SK-N-SH treated with all-trans-retinoic acid at 6 μM for 48 hours (cell line): ENCODE measurements at regions not wholly inside any gene's neighbourhood (a gene's known extent, or its start where the extent isn't known, plus 50 kb on each side); places are given as distances from the start of the nearest gene placed in this dataset.

Experiments used
- ATAC-seq: fragments of 200-7000 bp; cut with Tn5 transposase; 3 replicates; pipeline ENCODE4 v1.9.1; 2020; ENCODE audit warnings: mild to moderate bottlenecking, moderate library complexity
- ARNTL ChIP-seq: fragments of 450-650 bp; formaldehyde crosslinking; IDR thresholded peaks from 2 replicates; pipeline ENCODE4 v1.5.0; 2020; ENCODE audit warnings: low read depth, mild to moderate bottlenecking, moderate library complexity, borderline replicate concordance
- BACH2 ChIP-seq: fragments of 250-450 bp; sonication (Bioruptor Pico); IDR thresholded peaks from 2 replicates; pipeline ENCODE4 v1.9.0; 2021; ENCODE audit warnings: mild to moderate bottlenecking, borderline replicate concordance
- CSDC2 ChIP-seq: fragments of 250-450 bp; sonication (Bioruptor Pico); IDR thresholded peaks from 2 replicates; pipeline ENCODE4 v1.5.0; 2020; ENCODE audit warnings: mild to moderate bottlenecking, moderate library complexity
- ESRRG ChIP-seq: fragments of 250-450 bp; sonication (Bioruptor Pico); IDR thresholded peaks from 2 replicates; pipeline ENCODE4 v1.6.1; 2021; ENCODE audit warnings: mild to moderate bottlenecking
- GLIS3 ChIP-seq: fragments of 250-450 bp; sonication (Bioruptor Pico); IDR thresholded peaks from 2 replicates; pipeline ENCODE4 v1.5.0; 2020; ENCODE audit warnings: mild to moderate bottlenecking, moderate library complexity
- ISL1 ChIP-seq: fragments of 250-450 bp; sonication (Bioruptor Pico); IDR thresholded peaks from 2 replicates; pipeline ENCODE4 v2.1.2; 2022; ENCODE audit warnings: mild to moderate bottlenecking, moderate library complexity
- OSR1 ChIP-seq: fragments of 250-450 bp; sonication (Bioruptor Pico); IDR thresholded peaks from 2 replicates; pipeline ENCODE4 v1.8.0; 2022; ENCODE audit warnings: moderate library complexity, mild to moderate bottlenecking, inconsistent platforms
- PPARA ChIP-seq: fragments of 250-450 bp; sonication (Bioruptor Pico); IDR thresholded peaks from 2 replicates; pipeline ENCODE4 v1.5.0; 2020; ENCODE audit warnings: mild to moderate bottlenecking, borderline replicate concordance
- SNAI2 ChIP-seq: fragments of 250-450 bp; sonication (Bioruptor Pico); IDR thresholded peaks from 2 replicates; pipeline ENCODE4 v1.5.0; 2020; ENCODE audit warnings: mild to moderate bottlenecking, moderate library complexity
- TCF4 ChIP-seq: fragments of 250-450 bp; sonication (Bioruptor Pico); IDR thresholded peaks from 2 replicates; pipeline ENCODE4 v1.8.0; 2021; ENCODE audit warnings: mild to moderate bottlenecking, moderate library complexity, borderline replicate concordance
- TOX ChIP-seq: fragments of 250-450 bp; sonication (Bioruptor Pico); IDR thresholded peaks from 2 replicates; pipeline ENCODE4 v1.8.0; 2021; ENCODE audit warnings: mild to moderate bottlenecking, moderate library complexity, borderline replicate concordance
- ZC3H10 ChIP-seq: fragments of 250-450 bp; sonication (Bioruptor Pico); IDR thresholded peaks from 2 replicates; pipeline ENCODE4 v1.5.1; 2021; ENCODE audit warnings: mild to moderate bottlenecking, moderate library complexity
- ZFP30 ChIP-seq: fragments of 450-650 bp; formaldehyde crosslinking; IDR thresholded peaks from 2 replicates; pipeline ENCODE4 v1.5.0; 2022; ENCODE audit warnings: mild to moderate bottlenecking, moderate library complexity
- ZNF565 ChIP-seq: fragments of 450-650 bp; formaldehyde crosslinking; conservative IDR thresholded peaks from 2 replicates; pipeline ENCODE4 v1.5.0; 2020; ENCODE audit warnings: low read depth, mild to moderate bottlenecking, moderate library complexity
- ZNF8 ChIP-seq: fragments of 450-650 bp; formaldehyde crosslinking; IDR thresholded peaks from 2 replicates; pipeline ENCODE4 v1.5.0; 2020; ENCODE audit warnings: mild to moderate bottlenecking, moderate library complexity
- TF ChIP-seq, protein P1 (sequence below): fragments of 250-450 bp; sonication (Bioruptor Pico); IDR thresholded peaks from 2 replicates; pipeline ENCODE4 v1.5.1; 2021; ENCODE audit warnings: mild to moderate bottlenecking, moderate library complexity
- TF ChIP-seq, protein P2 (sequence below): fragments of 250-450 bp; sonication (Bioruptor Pico); IDR thresholded peaks from 2 replicates; pipeline ENCODE4 v1.8.0; 2020; ENCODE audit warnings: mild to moderate bottlenecking, moderate library complexity, borderline replicate concordance
- TF ChIP-seq, protein P3 (sequence below): fragments of 250-450 bp; sonication (Bioruptor Pico); IDR thresholded peaks from 2 replicates; pipeline ENCODE4 v1.5.0; 2020; ENCODE audit warnings: mild to moderate bottlenecking, moderate library complexity
- TF ChIP-seq, protein P4 (sequence below): fragments of 250-450 bp; sonication (Bioruptor Pico); IDR thresholded peaks from 2 replicates; pipeline ENCODE4 v1.5.1; 2020; ENCODE audit warnings: low read depth, mild to moderate bottlenecking, moderate library complexity

DNA sequence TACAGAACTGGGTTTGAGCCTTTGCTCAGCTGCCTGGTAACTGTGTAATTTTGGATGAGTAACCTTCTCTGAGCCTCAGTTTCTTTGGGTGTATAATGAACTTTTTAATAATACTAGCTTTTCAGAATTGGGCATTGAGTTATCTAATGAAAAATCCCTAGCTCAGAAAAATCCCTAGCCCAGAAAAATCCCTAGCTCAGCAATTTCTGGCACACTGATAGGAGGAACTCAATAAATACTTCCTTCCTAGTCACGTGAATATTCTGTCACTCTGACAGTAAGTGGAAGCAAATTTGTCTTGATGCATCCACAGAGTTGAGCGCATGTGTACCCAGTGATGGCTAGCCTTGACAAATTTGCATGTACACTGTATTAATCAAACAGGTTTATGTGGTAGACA lies 817.6 kb downstream of the XPNPEP1 start:
- no peak for ATAC-seq
- TF ChIP-seq BACH2 (no peak), GLIS3 (CRISPR knock-in tag) (no peak), TCF4 (CRISPR knock-in tag) (no peak), OSR1 (CRISPR knock-in tag) (no peak), ZC3H10 (CRISPR knock-in tag) (no peak), ISL1 (CRISPR knock-in tag) (no peak), ARNTL (CRISPR knock-in tag) (no peak), PPARA (CRISPR knock-in tag) (no peak)
- TF ChIP-seq, protein P1, sequence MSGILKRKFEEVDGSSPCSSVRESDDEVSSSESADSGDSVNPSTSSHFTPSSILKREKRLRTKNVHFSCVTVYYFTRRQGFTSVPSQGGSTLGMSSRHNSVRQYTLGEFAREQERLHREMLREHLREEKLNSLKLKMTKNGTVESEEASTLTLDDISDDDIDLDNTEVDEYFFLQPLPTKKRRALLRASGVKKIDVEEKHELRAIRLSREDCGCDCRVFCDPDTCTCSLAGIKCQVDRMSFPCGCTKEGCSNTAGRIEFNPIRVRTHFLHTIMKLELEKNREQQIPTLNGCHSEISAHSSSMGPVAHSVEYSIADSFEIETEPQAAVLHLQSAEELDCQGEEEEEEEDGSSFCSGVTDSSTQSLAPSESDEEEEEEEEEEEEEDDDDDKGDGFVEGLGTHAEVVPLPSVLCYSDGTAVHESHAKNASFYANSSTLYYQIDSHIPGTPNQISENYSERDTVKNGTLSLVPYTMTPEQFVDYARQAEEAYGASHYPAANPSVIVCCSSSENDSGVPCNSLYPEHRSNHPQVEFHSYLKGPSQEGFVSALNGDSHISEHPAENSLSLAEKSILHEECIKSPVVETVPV (CRISPR knock-in tag) = no peak
- TF ChIP-seq, protein P2, sequence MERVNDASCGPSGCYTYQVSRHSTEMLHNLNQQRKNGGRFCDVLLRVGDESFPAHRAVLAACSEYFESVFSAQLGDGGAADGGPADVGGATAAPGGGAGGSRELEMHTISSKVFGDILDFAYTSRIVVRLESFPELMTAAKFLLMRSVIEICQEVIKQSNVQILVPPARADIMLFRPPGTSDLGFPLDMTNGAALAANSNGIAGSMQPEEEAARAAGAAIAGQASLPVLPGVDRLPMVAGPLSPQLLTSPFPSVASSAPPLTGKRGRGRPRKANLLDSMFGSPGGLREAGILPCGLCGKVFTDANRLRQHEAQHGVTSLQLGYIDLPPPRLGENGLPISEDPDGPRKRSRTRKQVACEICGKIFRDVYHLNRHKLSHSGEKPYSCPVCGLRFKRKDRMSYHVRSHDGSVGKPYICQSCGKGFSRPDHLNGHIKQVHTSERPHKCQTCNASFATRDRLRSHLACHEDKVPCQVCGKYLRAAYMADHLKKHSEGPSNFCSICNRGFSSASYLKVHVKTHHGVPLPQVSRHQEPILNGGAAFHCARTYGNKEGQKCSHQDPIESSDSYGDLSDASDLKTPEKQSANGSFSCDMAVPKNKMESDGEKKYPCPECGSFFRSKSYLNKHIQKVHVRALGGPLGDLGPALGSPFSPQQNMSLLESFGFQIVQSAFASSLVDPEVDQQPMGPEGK (CRISPR knock-in tag) = no peak
- TF ChIP-seq, protein P3, sequence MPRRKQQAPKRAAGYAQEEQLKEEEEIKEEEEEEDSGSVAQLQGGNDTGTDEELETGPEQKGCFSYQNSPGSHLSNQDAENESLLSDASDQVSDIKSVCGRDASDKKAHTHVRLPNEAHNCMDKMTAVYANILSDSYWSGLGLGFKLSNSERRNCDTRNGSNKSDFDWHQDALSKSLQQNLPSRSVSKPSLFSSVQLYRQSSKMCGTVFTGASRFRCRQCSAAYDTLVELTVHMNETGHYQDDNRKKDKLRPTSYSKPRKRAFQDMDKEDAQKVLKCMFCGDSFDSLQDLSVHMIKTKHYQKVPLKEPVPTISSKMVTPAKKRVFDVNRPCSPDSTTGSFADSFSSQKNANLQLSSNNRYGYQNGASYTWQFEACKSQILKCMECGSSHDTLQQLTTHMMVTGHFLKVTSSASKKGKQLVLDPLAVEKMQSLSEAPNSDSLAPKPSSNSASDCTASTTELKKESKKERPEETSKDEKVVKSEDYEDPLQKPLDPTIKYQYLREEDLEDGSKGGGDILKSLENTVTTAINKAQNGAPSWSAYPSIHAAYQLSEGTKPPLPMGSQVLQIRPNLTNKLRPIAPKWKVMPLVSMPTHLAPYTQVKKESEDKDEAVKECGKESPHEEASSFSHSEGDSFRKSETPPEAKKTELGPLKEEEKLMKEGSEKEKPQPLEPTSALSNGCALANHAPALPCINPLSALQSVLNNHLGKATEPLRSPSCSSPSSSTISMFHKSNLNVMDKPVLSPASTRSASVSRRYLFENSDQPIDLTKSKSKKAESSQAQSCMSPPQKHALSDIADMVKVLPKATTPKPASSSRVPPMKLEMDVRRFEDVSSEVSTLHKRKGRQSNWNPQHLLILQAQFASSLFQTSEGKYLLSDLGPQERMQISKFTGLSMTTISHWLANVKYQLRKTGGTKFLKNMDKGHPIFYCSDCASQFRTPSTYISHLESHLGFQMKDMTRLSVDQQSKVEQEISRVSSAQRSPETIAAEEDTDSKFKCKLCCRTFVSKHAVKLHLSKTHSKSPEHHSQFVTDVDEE (CRISPR knock-in tag) = no peak

DNA sequence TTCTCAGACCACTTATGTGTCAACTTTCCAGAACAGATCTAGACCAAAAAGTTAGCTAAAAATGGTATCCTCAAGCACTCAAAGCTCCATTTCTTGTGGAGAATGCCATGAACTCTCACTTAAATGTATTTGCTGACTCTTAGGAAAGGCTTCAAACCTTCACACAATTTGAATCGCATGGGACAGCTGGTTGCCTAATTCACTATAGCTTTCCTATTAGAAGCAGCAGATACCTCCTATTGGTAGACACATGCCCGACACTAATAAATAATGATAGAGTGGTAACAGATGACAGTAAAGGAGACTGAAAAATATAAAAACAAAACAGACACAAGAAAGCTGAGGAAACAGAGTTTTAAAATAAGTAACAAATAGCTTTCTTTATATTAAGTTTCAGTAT lies 818.5 kb downstream of the XPNPEP1 start:
- TF ChIP-seq BACH2 = no peak
- TF ChIP-seq GLIS3 (CRISPR knock-in tag) = no peak
- no peak for TF ChIP-seq ZC3H10 (CRISPR knock-in tag)
- TF ChIP-seq, all 23 proteins: peak for 0
- no peak for ATAC-seq

DNA sequence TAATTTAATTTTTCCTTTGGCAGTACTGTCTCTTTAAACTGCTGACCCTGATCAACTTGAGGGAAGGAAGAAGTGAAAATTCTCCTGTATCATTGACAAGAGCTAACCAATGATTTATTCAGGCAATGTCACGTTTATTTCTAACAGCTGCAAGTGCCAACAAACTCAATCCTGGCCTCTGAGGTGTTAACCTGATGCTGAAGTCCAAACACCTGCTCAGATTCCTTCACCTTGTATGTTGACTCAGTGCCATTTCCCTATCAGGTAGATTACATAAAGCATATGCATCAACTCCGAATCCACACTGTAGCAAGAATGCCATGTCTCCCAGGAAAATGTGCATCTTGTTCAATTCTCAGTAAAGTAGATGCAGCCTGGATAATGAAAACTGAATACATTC lies 820.0 kb downstream of the XPNPEP1 start:
- no peak for ATAC-seq
- TF ChIP-seq PPARA (CRISPR knock-in tag) (no peak), TCF4 (CRISPR knock-in tag) (no peak), ARNTL (CRISPR knock-in tag) (no peak), ZFP30 (CRISPR knock-in tag) (no peak), SNAI2 (CRISPR knock-in tag) (no peak), ZC3H10 (CRISPR knock-in tag) (no peak), BACH2 (no peak)
- TF ChIP-seq, protein P3 (CRISPR knock-in tag) = no peak

DNA sequence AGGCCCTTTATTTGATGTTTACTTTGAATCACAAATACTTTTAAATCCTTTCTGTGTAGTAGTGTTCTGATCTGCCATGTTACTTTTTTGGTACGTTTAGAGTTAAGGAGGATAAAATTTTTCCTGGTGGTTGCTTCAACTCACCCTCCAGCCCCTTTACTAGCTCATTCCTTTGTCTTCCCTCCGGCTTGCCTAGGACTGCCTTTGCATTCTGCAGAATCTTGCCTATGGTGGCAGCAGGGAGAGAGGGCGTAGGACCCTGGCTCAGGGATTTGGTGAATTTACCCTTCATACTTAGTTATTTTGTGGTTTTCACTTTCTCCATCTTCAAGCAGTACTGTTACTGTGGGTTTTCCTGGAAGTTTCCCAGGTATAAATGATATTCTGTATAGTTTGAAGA lies 833.5 kb downstream of the XPNPEP1 start:
- no peak for ATAC-seq
- TF ChIP-seq GLIS3 (CRISPR knock-in tag) (no peak), TOX (CRISPR knock-in tag) (no peak), ZNF8 (no peak), OSR1 (CRISPR knock-in tag) (no peak), PPARA (CRISPR knock-in tag) (no peak), ESRRG (CRISPR knock-in tag) (no peak), ZNF565 (no peak), CSDC2 (CRISPR knock-in tag) (no peak)
- TF ChIP-seq, protein P4, sequence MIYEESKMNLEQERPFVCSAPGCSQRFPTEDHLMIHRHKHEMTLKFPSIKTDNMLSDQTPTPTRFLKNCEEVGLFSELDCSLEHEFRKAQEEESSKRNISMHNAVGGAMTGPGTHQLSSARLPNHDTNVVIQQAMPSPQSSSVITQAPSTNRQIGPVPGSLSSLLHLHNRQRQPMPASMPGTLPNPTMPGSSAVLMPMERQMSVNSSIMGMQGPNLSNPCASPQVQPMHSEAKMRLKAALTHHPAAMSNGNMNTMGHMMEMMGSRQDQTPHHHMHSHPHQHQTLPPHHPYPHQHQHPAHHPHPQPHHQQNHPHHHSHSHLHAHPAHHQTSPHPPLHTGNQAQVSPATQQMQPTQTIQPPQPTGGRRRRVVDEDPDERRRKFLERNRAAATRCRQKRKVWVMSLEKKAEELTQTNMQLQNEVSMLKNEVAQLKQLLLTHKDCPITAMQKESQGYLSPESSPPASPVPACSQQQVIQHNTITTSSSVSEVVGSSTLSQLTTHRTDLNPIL = no peak
